GM10248 (cell line): ENCODE measurements at regions not wholly inside any gene's neighbourhood (a gene's known extent, or its start where the extent isn't known, plus 50 kb on each side); places are given as distances from the start of the nearest gene placed in this dataset.

Experiments
- CTCF ChIA-PET: fragments of 300-600 bp; sonication (Branson Sonifier 250); formaldehyde crosslinking; extraction: SDS; loops from one replicate; lab custom pipeline; 2021; ENCODE audit warnings: antibody characterized with exemption; lab: Yijun Ruan, JAX
- POLR2A ChIA-PET: fragments of 350-650 bp; sonication (Branson Sonifier 250); formaldehyde crosslinking; extraction: SDS; loops from one replicate; lab custom pipeline; 2020; ENCODE audit warnings: antibody characterized with exemption; lab: Yijun Ruan, JAX
- DNase-seq: peaks from one replicate; pipeline ENCODE4 v3.0.0; 2012; ENCODE audit errors: extremely low spot score
- CTCF ChIP-seq: IDR thresholded peaks from 2 replicates; pipeline ENCODE4 v1.5.1; 2012; ENCODE audit warnings: mild to moderate bottlenecking, low read depth; ENCODE audit errors: extremely low read depth, missing control alignments, control extremely low read depth

- no peak for DNase-seq
- POLR2A ChIA-PET = no interaction called here
- CTCF ChIA-PET = interaction anchor here (0.8 kb wide), 1 partner anchor 16 kb away, joined by 3 read pairs; no protein-coding TSS in a partner anchor
- no peak for TF ChIP-seq CTCF
Measured at GRCh38 chr12:91994208-91994797, 151.3 kb downstream of the BTG1 start.

- CTCF ChIA-PET = interaction anchor here (0.9 kb wide), 1 partner anchor 151 kb away, joined by 3 read pairs; no protein-coding TSS in a partner anchor
- DNase-seq = no peak
- TF ChIP-seq CTCF = no peak
- POLR2A ChIA-PET = no interaction called here
Measured at GRCh38 chr12:91993287-91994017, 152.2 kb downstream of the BTG1 start.

GRCh38 chr12:91991399-91992187, 154.1 kb downstream of the BTG1 start:
- peak; percentile 26 for DNase-seq
- POLR2A ChIA-PET = no interaction called here
- CTCF ChIA-PET = interaction anchor here (0.7 to 1.4 kb wide), 5 partner anchors 9 to 372 kb away, joined by 3 to 6 read pairs (median 4); no protein-coding TSS in a partner anchor
- peak; percentile 27 for TF ChIP-seq CTCF

- TF ChIP-seq CTCF = no peak
- ChIA-PET POLR2A (no interaction called here), CTCF (interaction anchor here (0.7 to 1.4 kb wide), 5 partner anchors 8 to 153 kb away, joined by 3 to 6 read pairs (median 3); no protein-coding TSS in a partner anchor)
- DNase-seq = no peak
Measured at GRCh38 chr12:91990525-91990924, 155.1 kb downstream of the BTG1 start.

GRCh38 chr12:91989143-91989542, 156.5 kb downstream of the BTG1 start:
- TF ChIP-seq CTCF = no peak
- DNase-seq = no peak
- POLR2A ChIA-PET = no interaction called here
- CTCF ChIA-PET = interaction anchor here (1.2 kb wide), 2 partner anchors 145 to 177 kb away, joined by 3 to 4 read pairs; no protein-coding TSS in a partner anchor
